ENCODE measurements at regions not wholly inside any gene's neighbourhood (a gene's known extent, or its start where the extent isn't known, plus 50 kb on each side); places are given as distances from the start of the nearest gene placed in this dataset.
"Not testable (repeated sequence)": the region's sequence is repeated elsewhere in the genome, so short reads cannot be mapped to it uniquely, and the experiment has no call there.

GRCh38 chr4:54440394-54441136, 211.5 kb downstream of the PDGFRA start:
- DNase-seq (ENCODE audit: extremely low read depth, insufficient read length) = no peak
- peak; percentile 63 for TF ChIP-seq CTCF (IDR thresholded peaks at IDR 0.05; ENCODE audit: insufficient read depth, low read length, poor library complexity, severe bottlenecking)

GRCh38 chr4:54445866-54446265, 211.9 kb upstream of the KIT start:
- no peaks in the 10 kb centered on the region for H3K27me3 ChIP-seq (replicated peaks; ENCODE audit: control insufficient read depth, insufficient read depth, low read length)
- H3K4me3 ChIP-seq (replicated peaks; ENCODE audit: low read depth, low read length) = no peak overlapping the region
- H3K36me3 ChIP-seq (ENCODE audit: control insufficient read depth, insufficient read depth, low read length) = no peaks in the 10 kb centered on the region
- no peak for DNase-seq (ENCODE audit: extremely low read depth, insufficient read length)
- TF ChIP-seq CTCF (IDR thresholded peaks at IDR 0.05; ENCODE audit: insufficient read depth, low read length, poor library complexity, severe bottlenecking) = no peak

More at GRCh38 chr4:54440394-54441136, 211.5 kb downstream of the PDGFRA start:
- no peaks in the 10 kb centered on the region for H3K36me3 ChIP-seq (ENCODE audit: control insufficient read depth, insufficient read depth, low read length)
- no peaks in the 10 kb centered on the region for H3K27me3 ChIP-seq (replicated peaks; ENCODE audit: control insufficient read depth, insufficient read depth, low read length)
- no peak overlapping the region for H3K4me3 ChIP-seq (replicated peaks; ENCODE audit: low read depth, low read length)

- Histone ChIP-seq H3K36me3 (ENCODE audit: control insufficient read depth, insufficient read depth, low read length) (no peaks in the 10 kb centered on the region), H3K4me3 (replicated peaks; ENCODE audit: low read depth, low read length) (no peak overlapping the region), H3K27me3 (replicated peaks; ENCODE audit: control insufficient read depth, insufficient read depth, low read length) (no peaks in the 10 kb centered on the region)
- no peak for DNase-seq (ENCODE audit: extremely low read depth, insufficient read length)
- no peak for TF ChIP-seq CTCF (IDR thresholded peaks at IDR 0.05; ENCODE audit: insufficient read depth, low read length, poor library complexity, severe bottlenecking)
Observed at GRCh38 chr4:54446581-54446980, 211.2 kb upstream of the KIT start.

- TF ChIP-seq CTCF (IDR thresholded peaks at IDR 0.05; ENCODE audit: insufficient read depth, low read length, poor library complexity, severe bottlenecking) = no peak
- no peak for DNase-seq (ENCODE audit: extremely low read depth, insufficient read length)
- Histone ChIP-seq H3K27me3 (replicated peaks; ENCODE audit: control insufficient read depth, insufficient read depth, low read length) (no peaks in the 10 kb centered on the region), H3K4me3 (replicated peaks; ENCODE audit: low read depth, low read length) (no peak overlapping the region), H3K36me3 (ENCODE audit: control insufficient read depth, insufficient read depth, low read length) (no peaks in the 10 kb centered on the region)
Observed at GRCh38 chr4:54447304-54447703, 210.5 kb upstream of the KIT start.

- H3K4me3 ChIP-seq (replicated peaks; ENCODE audit: low read depth, low read length) = no peak overlapping the region
- no peaks in the 10 kb centered on the region for H3K36me3 ChIP-seq (ENCODE audit: control insufficient read depth, insufficient read depth, low read length)
- no peaks in the 10 kb centered on the region for H3K27me3 ChIP-seq (replicated peaks; ENCODE audit: control insufficient read depth, insufficient read depth, low read length)
- TF ChIP-seq CTCF (IDR thresholded peaks at IDR 0.05; ENCODE audit: insufficient read depth, low read length, poor library complexity, severe bottlenecking) = no peak
- DNase-seq (ENCODE audit: extremely low read depth, insufficient read length) = no peak
Observed at GRCh38 chr4:54449999-54450398, 207.8 kb upstream of the KIT start.

GRCh38 chr4:54466960-54467359, 190.8 kb upstream of the KIT start:
- not testable (repeated sequence) for H3K36me3 ChIP-seq (ENCODE audit: control insufficient read depth, insufficient read depth, low read length); DNase-seq (ENCODE audit: extremely low read depth, insufficient read length); H3K4me3 ChIP-seq (replicated peaks; ENCODE audit: low read depth, low read length); H3K27me3 ChIP-seq (replicated peaks; ENCODE audit: control insufficient read depth, insufficient read depth, low read length)

Data from GM06990 (cell line).